ENCODE measurements at regions not wholly inside any gene's neighbourhood (a gene's known extent, or its start where the extent isn't known, plus 50 kb on each side); places are given as distances from the start of the nearest gene placed in this dataset.

DNA sequence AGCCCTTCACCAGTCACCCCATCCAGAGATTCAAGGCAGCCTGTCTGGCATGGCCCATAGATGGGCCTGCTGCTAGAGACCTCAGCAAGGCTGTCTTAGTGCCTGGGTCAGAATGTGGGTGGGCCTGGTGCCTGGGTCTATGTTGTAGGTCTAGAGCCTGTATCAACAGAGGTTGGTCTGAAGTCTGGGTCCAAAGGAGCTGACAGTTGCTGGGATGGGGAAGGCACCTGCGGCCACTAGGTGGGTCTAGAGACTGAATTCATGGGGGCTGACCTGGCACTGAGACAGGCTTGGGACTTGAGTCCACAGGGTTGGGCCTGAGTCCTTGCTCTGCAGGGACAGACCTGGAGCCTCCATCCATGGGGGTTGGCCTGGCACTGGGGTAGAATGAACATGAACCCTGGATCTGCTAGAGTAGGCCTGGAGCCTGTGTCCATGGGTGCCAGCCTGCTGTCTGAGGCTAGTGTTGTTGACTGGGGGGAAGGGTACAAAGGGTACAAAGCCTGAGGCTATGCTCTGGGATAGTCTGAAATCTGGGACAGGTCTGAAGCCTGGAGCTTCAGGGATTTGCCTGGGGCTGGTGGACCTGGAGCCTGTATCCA, 516.8 kb downstream of the OLFM4 start:
- no peak for DNase-seq

DNA sequence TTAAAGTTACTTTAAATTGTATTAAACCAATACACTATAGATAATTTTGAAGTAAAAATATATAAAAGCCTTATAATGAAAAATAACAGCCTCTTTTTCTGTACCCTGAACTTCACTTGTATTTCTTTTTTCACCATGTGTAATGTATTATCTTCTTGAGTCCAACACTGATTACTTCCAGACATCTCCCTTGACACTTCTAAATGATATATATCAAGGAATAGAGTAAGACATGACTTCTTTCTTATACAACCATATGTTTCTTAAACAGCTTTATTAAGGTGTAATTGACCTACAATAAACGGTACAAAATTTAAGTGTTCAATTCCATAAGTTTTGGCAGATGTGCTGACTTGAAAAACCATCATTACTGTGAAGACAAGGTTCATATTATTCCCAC, 531.9 kb downstream of the OLFM4 start:
- DNase-seq: no peak

DNA sequence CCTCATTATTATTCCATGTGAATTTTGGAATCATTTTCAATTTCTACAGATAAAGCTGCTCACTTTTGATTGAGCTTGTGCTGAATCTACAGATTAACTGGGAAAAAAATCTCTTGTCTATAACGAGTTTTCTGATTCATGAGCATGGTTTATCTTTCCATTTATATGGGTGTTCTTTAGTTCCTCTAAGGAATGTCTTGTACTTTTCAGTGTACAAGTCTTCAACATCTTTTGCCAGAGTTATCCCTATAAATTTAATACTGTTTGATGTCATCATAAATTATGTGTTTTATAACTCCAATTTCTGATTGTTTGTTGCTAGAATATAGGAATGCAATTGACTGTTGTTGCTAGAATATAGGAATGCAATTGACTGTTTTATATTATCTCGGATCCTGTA, 533.8 kb downstream of the OLFM4 start:
- DNase-seq: no peak

DNA sequence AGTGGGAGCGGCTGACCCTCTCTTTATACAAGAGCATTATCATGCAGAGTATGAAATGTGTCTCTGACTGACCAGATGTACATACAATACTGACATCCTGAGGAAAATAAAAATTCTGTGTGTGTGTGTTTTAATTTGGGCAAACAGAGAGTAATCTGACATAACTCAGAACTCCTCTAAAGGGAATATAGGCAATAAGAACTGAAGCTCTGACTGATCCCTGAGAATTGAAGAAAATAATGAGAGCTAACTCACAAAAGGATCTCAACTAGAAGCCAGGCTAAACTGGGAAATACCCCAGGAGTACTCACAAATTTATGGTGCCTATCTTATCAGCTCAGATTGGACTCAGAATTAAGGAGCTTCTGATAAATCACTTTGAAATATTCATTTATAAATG, 539.9 kb downstream of the OLFM4 start:
- no peak for DNase-seq

DNA sequence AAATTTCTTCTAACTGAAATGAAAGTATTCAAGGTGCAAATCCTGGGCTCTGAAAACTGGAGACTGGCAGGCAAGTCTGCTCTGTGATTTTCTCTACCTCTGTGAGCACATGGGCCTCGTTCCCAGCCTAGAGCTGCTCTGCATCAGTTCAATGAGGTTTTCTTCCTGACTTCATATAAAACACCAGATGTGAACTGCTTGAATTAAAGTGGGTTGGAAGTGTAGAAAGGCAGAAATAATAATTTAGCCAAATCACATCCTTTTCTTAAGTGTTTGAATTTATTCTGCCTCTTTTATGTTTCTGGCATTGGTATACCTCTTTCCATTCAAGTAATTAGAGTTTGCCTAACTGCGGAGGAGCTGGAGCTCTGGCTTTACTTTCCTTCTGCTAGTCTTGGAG, 540.8 kb downstream of the OLFM4 start:
- no peak for DNase-seq

DNA sequence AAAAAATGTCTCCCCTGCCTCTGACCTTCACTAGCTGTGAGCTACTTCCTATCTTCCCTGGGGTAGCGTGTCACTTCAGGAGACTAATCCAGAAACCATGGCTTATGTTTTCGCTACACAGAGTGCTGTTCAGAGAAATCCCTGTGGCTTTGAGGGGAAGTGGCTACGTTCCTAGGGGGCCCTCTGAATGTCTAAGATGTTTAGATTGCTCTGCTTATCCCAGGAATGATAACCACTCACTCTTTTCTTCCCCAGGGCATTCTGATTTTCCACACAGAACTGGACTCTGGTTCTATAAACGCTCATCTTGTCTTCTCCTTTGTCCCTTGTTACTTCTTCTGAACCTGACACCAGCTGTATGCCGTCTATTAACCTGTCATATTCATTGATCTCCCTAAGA, 572.5 kb downstream of the OLFM4 start:
- DNase-seq: no peak

DNA sequence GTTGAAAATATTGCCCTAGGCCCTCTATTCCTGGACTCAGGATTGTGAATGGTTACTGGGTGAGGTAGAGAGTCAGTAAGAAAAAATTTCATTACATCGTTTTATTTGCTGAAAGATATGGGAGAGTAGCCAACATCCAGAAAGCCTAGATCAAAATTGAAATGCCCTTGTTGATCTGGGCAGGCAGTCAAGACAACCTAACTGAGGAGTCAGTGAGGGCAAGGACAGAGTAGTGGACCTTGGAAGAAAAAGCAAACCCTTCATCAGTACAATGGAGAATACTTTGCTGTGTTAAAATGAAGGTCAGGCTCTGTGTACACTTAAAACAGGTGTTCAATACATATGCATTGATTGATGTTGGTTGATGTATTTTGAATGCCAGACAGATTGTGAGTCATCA, 576.7 kb downstream of the OLFM4 start:
- DNase-seq: no peak

DNA sequence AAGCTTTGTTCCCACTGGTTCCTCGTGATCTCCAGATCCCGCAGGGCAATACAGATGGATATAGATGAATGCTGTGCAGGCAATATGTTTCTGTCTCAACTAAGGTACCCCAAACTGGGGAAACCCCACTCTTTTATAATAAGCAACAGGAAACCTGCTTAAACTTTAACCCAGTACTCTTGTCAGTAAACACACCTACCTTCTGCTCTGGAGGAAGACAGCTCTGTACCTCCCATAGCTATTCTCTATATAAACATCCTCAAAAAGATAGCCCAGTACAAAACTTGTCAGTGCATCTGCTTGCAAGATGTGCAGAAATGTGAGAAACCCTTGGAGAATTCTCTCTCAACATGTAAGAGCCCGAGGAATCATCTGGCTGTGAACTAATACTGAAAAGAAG, 583.6 kb downstream of the OLFM4 start:
- no peak for DNase-seq

DNA sequence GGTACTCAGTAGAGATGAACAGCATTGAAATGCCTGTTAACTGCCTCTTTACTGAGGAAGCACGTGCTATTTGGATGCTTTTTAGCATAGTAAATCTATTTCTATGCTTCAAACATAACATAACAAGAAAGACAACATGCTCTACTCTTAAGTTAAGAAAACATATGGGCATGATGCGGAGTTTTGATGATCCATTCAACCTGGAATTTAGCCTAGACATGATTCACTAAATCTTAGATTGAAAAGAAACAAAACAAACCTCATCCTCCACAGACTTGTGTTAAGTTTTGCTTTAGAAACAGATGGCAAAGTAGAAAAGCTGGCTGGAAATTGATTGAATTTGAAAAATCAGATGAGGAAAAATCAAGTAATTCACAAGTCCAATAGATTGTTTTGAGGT, 593.8 kb downstream of the OLFM4 start:
- no peak for DNase-seq

DNA sequence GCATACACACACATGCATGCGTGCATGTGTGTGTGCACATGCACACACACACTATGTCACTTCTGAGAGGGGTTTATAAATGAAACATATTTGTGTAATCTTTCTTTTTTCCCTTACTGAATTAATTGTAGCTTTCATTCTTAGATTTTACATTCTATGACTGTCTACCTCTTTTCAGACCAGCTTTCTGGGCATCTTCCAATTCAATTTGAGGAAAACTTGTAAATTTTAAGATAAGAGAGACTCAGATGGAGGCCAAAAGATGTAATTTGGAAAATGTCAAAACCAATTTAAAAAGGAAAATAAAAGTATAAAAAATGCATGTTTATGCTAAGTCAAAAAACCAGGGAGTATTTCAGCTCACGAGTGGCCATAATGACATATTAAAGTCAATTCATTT, 594.5 kb downstream of the OLFM4 start:
- DNase-seq: no peak

DNA sequence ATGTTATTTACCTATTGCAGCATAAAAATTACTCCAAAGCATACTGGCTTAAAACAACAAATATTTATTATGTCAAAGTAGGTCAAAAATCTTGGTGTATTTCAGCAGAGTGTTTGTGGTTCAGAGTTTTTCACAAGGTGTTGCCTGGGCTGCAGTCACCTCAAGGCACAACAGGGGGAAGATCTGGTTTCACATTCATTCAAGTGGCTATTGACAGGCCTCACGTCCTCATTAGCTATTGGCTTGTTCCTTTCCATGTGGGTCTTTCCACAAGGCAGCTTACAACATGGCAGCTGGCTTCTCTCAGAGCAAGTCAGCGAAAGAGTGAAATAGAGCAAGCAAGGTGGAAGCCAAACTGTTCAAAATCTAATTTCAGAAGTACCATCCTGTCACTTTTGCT, 602.9 kb downstream of the OLFM4 start:
- no peak for DNase-seq

DNA sequence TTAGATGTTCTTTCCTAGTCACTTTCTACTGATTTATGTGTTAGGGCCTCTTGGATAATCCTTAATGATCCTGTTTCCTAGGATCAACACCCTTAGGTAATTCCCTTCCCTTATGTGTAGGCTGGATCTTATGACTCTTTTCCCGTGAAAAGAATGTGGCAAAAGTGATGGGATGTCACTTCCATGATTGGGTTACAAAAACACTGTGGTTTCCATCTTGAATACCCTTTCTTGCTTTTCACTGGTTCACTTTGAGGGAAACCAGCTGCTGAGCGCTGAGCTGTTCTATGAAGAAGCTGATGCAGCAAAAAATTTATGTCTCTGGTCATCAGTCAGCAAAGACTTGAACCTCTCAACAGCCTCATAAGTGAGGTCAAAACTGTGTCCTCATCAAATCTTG, 609.4 kb downstream of the OLFM4 start:
- no peak for DNase-seq

DNA sequence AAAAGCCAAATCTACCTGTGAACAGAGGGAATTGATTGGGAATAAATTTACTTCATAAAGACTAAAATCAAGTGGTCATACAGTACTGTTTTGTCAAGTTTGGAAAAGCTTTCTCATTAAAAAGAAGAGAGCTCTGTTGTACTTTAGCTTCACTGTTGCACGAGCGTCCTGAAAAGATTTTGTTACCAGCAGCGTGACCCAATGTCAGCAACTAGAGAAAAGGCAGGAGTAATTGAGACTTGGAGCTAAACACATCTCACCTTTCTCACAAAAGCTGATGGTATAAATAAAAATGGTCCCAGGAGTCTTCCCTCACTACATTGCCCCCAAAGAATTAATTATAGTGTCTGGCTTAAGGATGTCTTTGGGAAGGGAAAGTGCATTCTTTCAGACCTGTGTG, 613.7 kb downstream of the OLFM4 start:
- no peak for DNase-seq

DNA sequence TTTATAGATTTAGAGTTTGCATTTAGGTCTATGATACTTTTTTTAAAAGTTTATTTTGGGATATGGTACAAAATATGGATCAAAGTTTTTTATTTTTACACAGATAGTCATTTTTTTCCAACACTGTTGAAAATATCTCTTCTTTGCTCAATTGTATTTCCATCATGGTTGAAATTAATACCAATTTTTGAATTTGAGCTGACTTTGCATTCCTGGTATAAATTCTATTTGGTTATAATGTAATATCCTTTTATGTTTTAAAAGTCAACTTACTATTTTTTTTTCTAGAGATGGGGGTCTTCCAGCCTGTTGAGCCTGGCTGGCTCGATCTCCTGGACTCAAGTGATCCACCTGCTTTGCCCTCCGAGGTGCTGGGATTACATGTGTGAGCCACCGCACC, 620.1 kb downstream of the OLFM4 start:
- no peak for DNase-seq

DNA sequence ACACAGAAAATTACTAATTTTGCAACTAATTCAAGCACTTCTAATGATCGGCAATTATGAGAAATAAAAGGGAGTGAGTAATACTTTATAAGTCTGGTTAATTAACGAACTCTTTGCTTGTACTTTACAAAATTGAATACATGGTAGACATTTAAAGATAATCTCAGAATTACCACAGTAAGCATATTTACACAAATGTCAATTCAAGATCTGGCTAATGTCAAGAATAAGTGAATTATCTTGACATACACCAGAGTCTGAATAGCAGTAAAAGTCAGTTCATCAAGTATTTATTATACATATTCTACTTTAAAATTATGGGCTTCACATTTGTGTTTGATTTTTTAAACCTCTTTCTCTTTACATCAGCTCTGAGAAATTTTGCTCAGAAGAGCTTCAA, 643.4 kb downstream of the OLFM4 start:
- no peak for DNase-seq

DNA sequence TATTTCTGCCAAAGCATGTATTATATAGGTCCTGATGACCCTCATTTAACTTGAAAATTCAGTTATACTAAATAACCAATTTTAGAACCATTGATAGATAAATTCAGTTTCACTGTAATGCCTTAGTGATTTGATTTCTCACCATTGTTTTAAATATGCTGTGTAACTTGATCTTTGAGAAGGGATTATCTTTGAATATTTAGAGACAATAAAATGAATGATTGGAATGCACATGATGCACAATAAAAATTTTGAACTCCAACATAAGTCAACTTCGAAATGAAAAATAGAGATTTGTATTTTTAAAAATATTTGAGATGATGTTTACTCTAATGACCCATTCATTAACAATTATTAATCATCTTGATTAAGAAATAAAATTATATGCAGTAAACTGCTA, 654.5 kb downstream of the OLFM4 start:
- DNase-seq: no peak

DNA sequence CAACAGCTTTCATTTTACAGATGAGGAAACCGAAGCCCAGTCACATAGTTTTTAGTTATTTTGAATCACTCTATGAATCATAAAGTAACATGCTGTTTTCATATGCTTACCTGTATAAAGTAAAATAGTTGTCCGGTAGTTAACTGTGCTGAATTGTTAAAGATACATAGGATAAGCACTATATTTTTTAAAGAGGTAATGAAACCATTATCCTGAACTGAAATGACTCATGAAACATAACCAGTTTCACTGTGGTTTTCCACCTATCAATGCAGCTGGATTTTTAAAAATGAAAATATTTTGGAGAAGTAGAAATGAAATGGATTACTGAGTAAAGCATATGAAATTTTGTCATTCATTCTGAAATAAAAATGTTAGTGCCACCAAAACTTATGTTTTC, 655.0 kb downstream of the OLFM4 start:
- DNase-seq: no peak

DNA sequence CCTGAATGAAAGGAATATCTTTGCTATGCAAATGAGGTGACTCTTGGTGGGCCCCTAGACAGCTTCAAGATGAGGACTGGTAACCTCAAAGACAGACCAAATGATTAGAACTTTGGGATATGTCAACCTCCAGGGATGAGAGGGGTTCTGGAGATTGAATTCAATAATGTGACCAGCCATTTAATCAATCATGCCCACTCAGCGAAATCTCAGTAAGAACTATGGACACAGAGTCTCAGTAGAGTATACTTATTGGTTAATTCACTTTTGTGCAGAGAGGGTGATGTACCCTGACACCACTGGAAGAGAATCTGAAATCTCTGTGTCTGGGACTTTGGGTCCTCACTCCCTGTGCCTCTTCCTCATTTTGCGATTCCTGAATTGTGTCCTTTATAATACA, 662.8 kb downstream of the OLFM4 start:
- DNase-seq: no peak

DNA sequence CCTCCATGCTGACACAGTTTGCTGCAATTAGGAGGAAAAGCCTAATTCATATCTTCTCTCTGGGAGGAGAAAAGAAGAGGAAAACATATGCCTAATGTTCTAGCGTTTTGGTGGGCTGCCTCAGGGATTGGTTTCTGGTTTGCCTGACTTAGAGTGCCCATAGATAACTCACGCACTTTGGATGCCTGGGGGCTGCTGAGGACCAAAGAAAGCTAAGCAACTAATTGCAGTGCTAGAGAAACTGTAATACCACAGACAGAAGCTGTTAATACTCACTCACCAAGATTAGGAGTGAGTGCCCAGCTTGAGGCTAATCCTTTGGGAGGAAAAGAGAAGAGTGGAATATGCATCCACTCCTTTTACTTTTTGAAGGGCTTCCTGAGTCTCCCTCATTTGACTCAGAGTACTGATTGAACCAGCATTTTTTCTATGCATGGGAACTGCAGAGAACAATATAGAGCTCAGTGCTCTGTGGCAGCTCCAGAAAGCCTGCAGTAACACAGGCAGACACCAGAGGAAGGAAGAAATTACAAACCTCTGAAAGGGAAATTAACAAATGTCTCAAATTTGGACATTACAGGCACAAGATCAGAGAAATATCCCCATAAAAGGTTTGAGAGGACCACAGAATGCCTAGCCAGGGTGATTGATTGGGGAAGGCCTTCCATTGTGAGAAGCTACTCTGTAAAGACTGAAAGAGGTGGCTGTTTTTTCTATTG, 666.4 kb downstream of the OLFM4 start:
- DNase-seq: no peak

DNA sequence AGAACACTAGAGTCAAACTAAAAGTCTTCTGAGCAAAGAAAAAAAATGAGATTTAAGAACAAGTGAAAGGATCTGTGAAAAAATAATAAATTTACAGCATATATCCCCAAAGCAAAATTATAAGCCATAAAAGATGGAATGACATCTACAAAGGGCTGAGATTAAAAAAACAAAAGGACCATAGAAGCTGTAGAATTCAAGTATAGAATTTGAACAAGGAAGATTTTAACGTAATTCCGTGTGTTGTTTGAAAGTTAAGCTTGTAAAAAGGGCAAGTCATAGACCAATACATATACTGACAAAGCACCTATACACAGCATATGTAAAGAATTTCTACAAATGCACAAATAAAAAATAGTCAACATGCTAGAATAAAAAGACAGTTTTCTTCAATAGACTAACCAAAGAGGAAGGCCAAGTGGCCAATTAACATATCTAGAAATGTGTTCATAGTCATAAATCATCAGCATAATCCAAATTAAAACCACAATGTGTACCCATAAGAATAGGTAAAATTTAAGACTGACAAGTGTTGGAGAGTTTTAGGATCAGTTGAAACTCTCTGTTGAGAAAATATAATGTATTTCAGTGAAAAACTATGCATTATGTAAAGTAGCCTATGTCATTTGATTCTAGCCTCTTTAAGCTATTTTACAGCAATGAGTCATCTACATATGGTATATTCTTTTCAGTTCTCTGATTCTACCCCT, 674.9 kb downstream of the OLFM4 start:
- DNase-seq: no peak

DNA sequence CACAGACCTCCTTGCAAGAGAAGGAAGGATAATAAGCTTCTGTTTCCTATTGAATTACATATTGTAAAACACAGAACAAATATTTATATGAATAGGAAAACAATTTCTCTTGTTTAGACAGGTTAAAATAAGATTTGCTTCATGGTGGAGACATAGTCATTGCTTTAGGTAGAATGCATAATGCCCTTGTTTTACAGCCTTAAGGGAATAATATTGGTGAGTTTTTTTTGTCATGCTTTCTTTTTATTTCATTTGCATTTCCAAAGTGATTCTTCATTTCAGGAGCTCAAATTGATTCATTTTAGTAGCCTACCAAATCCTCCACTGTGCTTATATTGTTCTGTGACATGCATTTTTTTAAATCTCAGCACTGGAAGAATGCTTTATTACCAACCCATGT, 690.7 kb downstream of the OLFM4 start:
- DNase-seq: no peak

DNA sequence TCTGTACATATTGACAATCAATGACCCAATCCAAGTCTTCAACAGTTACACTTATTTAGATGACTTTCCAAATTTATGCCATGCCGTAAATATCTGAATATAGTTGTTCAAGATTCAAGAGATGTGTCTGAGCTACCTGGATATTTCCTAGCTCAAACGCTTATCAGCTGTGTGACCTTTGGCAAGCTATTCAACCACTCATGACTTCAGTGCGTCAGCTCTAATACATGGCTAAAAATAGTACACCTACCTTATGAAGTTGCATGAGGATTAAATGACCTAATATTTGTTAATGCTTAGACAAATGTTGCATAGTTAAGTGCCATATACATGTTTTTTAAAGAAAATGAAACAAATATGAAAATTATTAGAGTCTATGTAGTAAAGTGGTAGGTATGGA, 704.1 kb downstream of the OLFM4 start:
- no peak for DNase-seq

DNA sequence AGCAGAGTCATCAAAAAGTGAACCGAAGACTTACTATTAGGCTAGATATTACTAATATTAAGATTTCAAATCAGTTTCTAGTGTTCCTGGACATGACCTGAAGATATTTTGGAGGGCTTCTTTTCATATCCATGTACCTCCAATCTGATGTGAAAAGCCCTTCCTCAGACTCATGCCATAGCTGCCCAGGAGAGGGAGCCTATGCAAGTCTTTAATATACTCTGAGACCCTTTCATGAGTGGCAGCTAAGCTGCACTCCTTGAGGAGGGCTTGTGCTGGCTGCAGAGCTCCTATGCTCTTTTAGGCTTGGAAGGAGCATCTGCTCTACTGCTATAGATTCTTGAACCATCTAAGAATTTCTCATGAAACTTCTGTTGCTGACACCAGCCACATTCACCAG, 715.3 kb downstream of the OLFM4 start:
- no peak for DNase-seq

DNA sequence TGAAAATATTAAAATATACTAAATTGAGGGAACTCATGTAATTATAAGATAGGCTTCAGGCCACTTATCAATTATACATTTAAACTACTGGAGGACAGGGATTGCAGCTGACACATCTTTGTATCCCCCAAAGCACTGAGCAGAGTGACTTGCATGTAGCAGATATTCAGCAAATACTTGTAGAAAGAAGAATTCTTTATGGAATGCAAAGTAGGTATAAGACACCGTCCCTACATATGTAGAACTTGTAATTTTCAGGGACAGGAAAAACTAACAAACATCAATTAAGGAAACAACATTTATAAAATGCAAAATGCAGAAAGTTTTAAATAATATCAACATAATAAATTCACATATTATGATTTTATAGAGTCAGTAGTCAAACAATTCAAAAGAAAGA, 719.2 kb downstream of the OLFM4 start:
- DNase-seq: no peak

DNA sequence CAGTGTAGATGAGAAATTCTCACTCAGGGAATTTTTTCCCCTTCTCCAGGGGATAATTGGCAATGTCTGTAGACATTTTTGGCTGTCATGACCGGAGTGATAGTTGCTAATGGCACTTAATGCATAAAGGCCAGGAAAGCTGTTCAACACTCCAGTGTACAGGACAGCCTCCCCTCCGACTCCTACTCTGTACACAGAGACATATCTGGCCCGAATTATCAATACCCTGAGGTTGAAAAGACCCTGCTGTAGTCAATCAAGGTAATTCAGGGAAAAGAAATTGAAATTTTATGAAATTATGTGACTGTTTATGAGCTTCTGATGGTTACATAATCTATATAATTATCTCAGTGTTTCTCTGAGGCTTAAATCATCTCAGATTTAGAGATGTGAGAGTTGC, 720.7 kb downstream of the OLFM4 start:
- no peak for DNase-seq
